DOHH2 (cell line): ENCODE measurements at regions not wholly inside any gene's neighbourhood (a gene's known extent, or its start where the extent isn't known, plus 50 kb on each side); places are given as distances from the start of the nearest gene placed in this dataset.

Experiments used
- EZH2phosphoT487 ChIP-seq: fragments of 200-600 bp; sonication (generic); IDR thresholded peaks from 2 replicates; pipeline ENCODE4 v1.6.1; 2017; ENCODE audit warnings: borderline replicate concordance, mild to moderate bottlenecking, antibody characterized with exemption, low read length, moderate library complexity, mixed read lengths
- TF ChIP-seq, protein P1 (sequence below): fragments of 200-600 bp; sonication (generic); IDR thresholded peaks from one replicate; pipeline ENCODE4 v1.5.1; 2014; ENCODE audit warnings: antibody characterized with exemption, mild to moderate bottlenecking, low read depth, low read length; ENCODE audit not compliant: poor library complexity, severe bottlenecking

DNA sequence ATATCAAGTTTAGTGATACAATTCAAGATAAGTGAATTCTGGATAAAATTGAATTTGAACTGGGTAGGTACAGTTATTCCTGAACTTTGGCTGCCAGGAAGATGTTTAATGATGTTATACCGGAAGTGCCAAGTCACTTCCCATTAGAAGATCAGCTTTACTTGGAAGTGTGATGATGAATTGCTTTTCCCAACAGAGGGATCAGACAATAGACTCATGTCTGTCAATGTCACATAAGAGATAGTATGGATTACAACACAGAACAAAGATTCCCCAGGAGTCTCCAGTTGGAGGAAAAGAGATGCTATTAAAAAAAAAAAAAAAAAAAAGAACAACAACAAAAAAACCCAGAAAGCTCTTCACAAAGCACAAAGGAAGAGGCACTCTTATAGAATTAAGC is 497.9 kb upstream of the EPHA7 start:
- TF ChIP-seq, protein P1, sequence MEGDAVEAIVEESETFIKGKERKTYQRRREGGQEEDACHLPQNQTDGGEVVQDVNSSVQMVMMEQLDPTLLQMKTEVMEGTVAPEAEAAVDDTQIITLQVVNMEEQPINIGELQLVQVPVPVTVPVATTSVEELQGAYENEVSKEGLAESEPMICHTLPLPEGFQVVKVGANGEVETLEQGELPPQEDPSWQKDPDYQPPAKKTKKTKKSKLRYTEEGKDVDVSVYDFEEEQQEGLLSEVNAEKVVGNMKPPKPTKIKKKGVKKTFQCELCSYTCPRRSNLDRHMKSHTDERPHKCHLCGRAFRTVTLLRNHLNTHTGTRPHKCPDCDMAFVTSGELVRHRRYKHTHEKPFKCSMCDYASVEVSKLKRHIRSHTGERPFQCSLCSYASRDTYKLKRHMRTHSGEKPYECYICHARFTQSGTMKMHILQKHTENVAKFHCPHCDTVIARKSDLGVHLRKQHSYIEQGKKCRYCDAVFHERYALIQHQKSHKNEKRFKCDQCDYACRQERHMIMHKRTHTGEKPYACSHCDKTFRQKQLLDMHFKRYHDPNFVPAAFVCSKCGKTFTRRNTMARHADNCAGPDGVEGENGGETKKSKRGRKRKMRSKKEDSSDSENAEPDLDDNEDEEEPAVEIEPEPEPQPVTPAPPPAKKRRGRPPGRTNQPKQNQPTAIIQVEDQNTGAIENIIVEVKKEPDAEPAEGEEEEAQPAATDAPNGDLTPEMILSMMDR: no peak
- TF ChIP-seq EZH2phosphoT487: no peak
